RWPE1 (cell line): ENCODE measurements at regions not wholly inside any gene's neighbourhood (a gene's known extent, or its start where the extent isn't known, plus 50 kb on each side); places are given as distances from the start of the nearest gene placed in this dataset.

ENCODE experiments used
- CTCF ChIA-PET: fragments of 350-600 bp; sonication (Branson Sonifier 250); formaldehyde crosslinking; extraction: SDS; loops from one replicate; lab custom pipeline; 2021; lab: Yijun Ruan, JAX
- POLR2A ChIA-PET: fragments of 400-600 bp; formaldehyde crosslinking; extraction: SDS; loops from one replicate; lab custom pipeline; 2020; ENCODE audit warnings: antibody characterized with exemption; ENCODE audit not compliant: low non-redundant PET; lab: Yijun Ruan, JAX
- DNase-seq: peaks from one replicate; pipeline ENCODE4 v3.0.0; 2012; ENCODE audit warnings: low spot score
- H3K27ac ChIP-seq: fragments of 450-650 bp; 2 replicates; pipeline ENCODE4 v1.5.1; 2017
- TF ChIP-seq, protein P1 (sequence below): fragments of 450-650 bp; conservative IDR thresholded peaks from 2 replicates; pipeline ENCODE4 v1.5.1; 2017; ENCODE audit warnings: low read depth, mild to moderate bottlenecking

DNA sequence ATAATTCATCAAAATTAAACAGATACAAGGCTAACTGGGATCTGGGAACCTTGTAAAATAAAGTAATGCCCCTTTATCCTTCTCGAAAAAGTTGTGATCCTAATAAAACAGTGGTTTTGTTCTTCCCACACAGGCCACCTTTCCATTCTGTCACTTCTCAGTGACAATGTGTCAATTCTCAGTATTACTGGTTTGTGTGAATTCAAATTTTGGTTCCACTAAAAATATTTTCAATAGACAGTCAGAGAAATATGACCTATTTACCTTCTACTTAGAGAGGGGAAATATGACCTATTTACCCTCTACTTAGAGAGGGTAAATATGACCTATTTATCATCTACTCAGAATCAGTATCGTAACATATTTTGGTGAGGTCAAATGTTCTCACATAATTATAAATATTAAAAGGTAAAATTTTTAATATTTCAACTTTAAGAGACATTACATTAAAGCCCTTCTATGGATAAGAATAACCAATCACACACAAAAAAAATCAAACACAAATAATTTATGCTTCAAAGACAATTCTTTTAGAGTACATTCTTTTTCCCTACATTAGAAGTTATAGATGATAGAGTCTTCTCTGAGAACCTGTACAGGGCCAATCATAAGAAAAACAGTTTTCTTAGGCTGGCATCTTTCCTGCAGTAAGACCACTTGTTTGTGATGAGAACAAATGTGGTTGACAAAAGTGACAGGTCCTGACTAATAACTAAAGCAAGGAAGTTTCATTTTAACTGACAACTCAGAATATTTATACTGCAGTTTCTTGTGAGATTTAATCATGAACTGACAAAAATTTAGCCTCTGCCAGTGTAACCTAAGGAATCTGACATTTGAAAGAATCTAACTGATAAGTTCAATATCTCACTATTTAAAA is 323.3 kb downstream of the DIPK2A start:
- POLR2A ChIA-PET, result no interaction called here
- DNase-seq, result no peak
- no peak overlapping the region for H3K27ac ChIP-seq
- CTCF ChIA-PET, result no interaction called here
- TF ChIP-seq, protein P1, sequence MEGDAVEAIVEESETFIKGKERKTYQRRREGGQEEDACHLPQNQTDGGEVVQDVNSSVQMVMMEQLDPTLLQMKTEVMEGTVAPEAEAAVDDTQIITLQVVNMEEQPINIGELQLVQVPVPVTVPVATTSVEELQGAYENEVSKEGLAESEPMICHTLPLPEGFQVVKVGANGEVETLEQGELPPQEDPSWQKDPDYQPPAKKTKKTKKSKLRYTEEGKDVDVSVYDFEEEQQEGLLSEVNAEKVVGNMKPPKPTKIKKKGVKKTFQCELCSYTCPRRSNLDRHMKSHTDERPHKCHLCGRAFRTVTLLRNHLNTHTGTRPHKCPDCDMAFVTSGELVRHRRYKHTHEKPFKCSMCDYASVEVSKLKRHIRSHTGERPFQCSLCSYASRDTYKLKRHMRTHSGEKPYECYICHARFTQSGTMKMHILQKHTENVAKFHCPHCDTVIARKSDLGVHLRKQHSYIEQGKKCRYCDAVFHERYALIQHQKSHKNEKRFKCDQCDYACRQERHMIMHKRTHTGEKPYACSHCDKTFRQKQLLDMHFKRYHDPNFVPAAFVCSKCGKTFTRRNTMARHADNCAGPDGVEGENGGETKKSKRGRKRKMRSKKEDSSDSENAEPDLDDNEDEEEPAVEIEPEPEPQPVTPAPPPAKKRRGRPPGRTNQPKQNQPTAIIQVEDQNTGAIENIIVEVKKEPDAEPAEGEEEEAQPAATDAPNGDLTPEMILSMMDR, result no peak

DNA sequence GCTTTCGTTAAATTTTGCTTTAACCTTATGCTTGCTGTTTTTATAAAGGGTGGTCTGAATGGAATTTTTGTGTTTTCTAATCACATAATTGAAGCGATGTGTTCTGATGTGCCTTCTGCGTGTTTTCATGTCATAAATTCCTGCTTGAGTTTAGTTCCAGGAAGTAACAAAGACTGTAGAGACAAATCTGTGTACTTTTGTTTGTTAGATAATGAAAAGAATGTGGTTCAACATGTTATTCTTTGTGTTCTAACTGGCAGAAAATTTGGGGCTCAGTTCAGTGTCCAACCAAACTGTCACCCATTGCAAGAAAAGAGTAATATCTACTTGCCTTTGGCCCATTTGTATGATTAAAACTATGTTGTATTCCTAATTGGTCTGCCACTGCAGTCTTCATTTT is 324.0 kb downstream of the DIPK2A start:
- H3K27ac ChIP-seq, result no peak overlapping the region
- POLR2A ChIA-PET, result no interaction called here
- CTCF ChIA-PET, result no interaction called here

DNA sequence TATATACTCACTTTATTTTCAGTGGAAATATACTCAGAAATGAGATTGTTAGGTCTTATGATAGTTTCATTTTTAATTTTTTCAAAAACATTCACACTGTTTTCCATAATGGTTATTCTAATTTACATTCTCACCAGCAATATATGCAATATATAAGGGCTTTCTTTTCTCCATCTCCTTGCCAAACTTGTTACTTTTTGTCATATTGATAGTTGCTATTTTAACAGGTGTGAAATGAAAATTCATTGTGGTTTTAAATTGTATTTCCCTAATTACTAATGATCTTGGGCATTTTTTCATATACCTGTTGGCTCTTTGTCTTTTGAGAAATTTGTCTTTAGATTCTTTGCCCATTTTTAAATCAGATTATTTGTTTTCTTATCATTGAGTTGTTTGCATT is 325.2 kb downstream of the DIPK2A start:
- POLR2A ChIA-PET, result no interaction called here
- TF ChIP-seq, protein P1, result no peak
- CTCF ChIA-PET, result no interaction called here
- DNase-seq, result no peak
- no peak overlapping the region for H3K27ac ChIP-seq

More for the DNA sequence above, 324.0 kb downstream of the DIPK2A start:
- TF ChIP-seq, protein P1, result no peak
- DNase-seq, result no peak

DNA sequence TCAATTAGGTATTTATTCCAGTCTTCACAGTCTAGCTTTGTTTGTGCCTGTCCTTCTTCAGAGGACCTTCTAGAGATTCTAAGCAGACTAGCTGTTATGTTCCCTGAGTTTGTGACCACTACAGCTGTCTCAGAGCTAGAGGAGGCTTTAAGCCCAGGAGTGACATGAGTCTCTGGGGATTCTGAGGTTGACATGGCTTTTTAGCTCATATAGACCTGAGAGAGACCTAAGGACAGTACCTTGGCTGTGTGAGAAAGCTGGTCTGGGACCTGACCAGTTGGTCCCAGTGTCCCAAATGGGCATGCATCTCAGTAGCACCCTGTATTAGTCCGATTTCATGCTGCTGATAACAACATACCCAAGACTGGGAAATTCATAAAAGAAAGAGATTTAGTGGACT is 330.2 kb downstream of the DIPK2A start:
- TF ChIP-seq, protein P1, result no peak
- no peak overlapping the region for H3K27ac ChIP-seq
- ChIA-PET CTCF (interaction anchor here (0.7 kb wide), 1 partner anchor 53 kb away, joined by 7 read pairs; no protein-coding TSS in a partner anchor), POLR2A (no interaction called here)
- DNase-seq, result no peak

DNA sequence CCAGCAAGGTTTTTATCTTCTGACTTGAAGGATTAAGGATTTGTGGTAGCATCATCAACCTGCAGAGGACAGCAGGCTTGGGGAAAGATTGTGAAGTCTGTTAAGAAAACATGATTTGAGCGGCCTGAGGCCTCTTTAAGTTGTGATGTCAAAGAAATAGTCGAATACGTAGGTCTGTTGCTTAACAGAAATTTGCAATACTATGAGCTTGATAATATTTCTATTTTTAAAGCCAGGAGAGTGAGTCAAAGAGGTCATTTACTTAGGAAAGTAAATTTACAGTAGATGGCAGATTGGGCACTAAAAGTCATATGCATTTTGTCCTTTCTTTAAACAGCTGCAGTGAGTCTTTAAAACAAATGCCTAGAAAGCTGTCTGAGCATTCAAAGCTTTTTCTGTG is 336.3 kb downstream of the DIPK2A start:
- no peak overlapping the region for H3K27ac ChIP-seq
- TF ChIP-seq, protein P1, result no peak
- DNase-seq, result no peak
- ChIA-PET CTCF (no interaction called here), POLR2A (no interaction called here)

DNA sequence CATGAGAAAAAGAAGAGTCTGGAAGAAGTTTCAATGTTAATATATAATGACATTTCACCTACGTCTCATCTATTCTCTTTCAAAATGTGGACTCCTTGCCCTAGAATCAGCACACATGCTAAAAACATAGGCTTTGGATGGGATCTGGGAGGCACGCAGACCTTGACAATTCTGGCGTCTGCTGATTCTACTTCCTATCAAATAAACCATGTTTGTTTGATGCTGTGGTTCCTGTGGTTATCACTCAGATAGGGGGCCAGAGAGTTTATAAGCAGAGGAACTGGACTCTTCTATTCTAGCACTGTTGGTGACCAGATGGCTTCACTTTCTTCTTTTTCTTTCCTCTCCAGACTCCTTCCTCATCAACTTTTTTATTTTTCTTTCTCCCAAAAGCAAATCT is 336.8 kb downstream of the DIPK2A start:
- no peak for DNase-seq
- TF ChIP-seq, protein P1, result no peak
- ChIA-PET POLR2A (no interaction called here), CTCF (no interaction called here)
- H3K27ac ChIP-seq, result no peak overlapping the region
